ENCODE measurements at regions not wholly inside any gene's neighbourhood (a gene's known extent, or its start where the extent isn't known, plus 50 kb on each side); places are given as distances from the start of the nearest gene placed in this dataset.

DNA sequence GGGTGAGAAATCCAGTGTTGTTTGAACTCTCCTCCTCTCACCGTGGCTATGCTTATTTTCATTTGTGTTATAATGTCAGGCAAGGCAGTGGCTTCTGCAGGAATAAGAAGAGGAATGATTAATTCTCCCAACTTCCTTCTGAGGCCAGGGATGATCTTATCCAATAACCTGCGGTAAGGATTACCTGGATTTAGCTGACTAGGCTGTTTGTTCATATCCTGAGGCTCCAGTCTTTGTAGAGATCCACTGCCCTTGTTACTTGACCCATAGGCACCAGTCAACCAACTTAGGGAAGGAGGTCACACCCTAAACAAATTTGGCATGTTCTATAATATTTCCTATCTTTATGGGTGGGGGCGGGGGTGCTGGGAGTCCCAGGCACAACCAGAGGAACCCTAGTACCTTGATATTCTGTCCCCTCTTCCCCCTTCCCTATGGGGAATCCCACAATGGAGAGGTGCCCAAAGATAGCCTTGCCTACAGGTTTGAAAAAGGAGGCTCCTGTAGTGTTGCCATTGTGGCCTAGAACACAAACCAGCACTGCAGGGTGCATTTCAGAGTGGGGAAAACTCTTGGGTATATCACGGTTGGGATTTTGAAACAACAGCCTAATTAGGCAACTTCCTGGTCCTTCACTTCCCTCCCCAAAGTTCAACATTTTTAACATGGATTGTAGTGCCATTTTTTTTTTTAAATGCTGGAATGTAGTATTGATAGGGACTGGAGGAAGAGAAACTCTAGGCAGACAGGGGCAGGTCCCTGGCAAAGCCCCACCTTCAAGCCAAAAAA lies 977.5 kb upstream of the SPRY2 start:
- peak; percentile 56 for TF ChIP-seq MAFK (IDR thresholded peaks at IDR 0.05; ENCODE audit: partially characterized antibody)
- TF ChIP-seq FOSL2 (IDR thresholded peaks at IDR 0.05): no peak
- no peak for TF ChIP-seq FOSL2 (CRISPR knock-in tag; IDR thresholded peaks at IDR 0.05)
- WGBS (ENCODE audit: missing lambda C conversion rate): 18% methylated on average over 4 of the region's 4 CpGs
- Histone ChIP-seq H3K9me3 (no peaks in the 10 kb centered on the region), H3K4me2 (no peak overlapping the region), H3K4me3 (no peak overlapping the region), H3K27ac (no peak overlapping the region), H3K4me1 (no peaks in the 10 kb centered on the region)
- CTCF ChIA-PET: interaction anchor here (0.7 kb wide), 1 partner anchor 1134 kb away, joined by 3 read pairs; no protein-coding TSS in a partner anchor
- POLR2A ChIA-PET: no interaction called here
- FAIRE-seq (no peak), ATAC-seq (no peak), DNase-seq (ENCODE audit: low read depth in 1 of 2, low spot score in 1 of 2) (no peak)

DNA sequence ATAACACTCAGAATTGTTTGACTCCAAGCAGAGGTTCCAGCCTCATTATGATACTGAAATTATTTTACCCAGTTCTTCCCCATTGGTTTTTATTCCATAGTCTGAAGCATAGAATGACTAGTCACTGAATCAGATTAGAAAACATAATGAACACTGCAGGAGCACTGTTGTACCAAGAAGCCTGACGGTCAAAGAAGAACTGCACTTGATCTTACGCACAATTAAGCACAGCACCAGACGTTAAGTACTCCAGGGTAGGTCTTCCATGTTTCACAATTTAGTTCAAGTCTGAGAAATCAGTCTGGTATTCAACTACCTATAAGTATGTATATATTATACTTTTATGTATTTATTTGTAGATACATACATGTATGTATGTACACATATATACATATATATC lies 973.5 kb upstream of the SPRY2 start:
- POLR2A ChIA-PET: no interaction called here
- no peak overlapping the region for H3K4me2 ChIP-seq
- WGBS (ENCODE audit: missing lambda C conversion rate): 47% methylated on average over 3 of the region's 3 CpGs
- H3K9me3 ChIP-seq: no peaks in the 10 kb centered on the region
- ATAC-seq (no peak), DNase-seq (ENCODE audit: low read depth in 1 of 2, low spot score in 1 of 2) (no peak), FAIRE-seq (no peak)
- H3K4me1 ChIP-seq: no peaks in the 10 kb centered on the region
- TF ChIP-seq NPAS2 (CRISPR knock-in tag; IDR thresholded peaks at IDR 0.05; ENCODE audit: borderline replicate concordance) (no peak), ZFP36 (IDR thresholded peaks at IDR 0.05; ENCODE audit: borderline replicate concordance, partially characterized antibody) (no peak), TFCP2L1 (CRISPR knock-in tag; IDR thresholded peaks at IDR 0.05) (no peak), RAD21 (conservative IDR thresholded peaks at IDR 0.05 in 1 of 2, IDR thresholded peaks at IDR 0.05 in 1 of 2) (no peak), HOXB5 (CRISPR knock-in tag; IDR thresholded peaks at IDR 0.05) (no peak), RCOR1 (IDR thresholded peaks at IDR 0.05; ENCODE audit: low read depth, low read length) (no peak), TP53 (CRISPR knock-in tag; IDR thresholded peaks at IDR 0.05) (no peak), CBX8 (IDR thresholded peaks at IDR 0.05) (no peak), FOSL2 (IDR thresholded peaks at IDR 0.05) (no peak), FOSL2 (CRISPR knock-in tag; IDR thresholded peaks at IDR 0.05) (no peak), CHD2 (IDR thresholded peaks at IDR 0.05; ENCODE audit: low read length, partially characterized antibody) (no peak), CHD4 (IDR thresholded peaks at IDR 0.05; ENCODE audit: borderline replicate concordance) (no peak)
- TF ChIP-seq, protein P1, sequence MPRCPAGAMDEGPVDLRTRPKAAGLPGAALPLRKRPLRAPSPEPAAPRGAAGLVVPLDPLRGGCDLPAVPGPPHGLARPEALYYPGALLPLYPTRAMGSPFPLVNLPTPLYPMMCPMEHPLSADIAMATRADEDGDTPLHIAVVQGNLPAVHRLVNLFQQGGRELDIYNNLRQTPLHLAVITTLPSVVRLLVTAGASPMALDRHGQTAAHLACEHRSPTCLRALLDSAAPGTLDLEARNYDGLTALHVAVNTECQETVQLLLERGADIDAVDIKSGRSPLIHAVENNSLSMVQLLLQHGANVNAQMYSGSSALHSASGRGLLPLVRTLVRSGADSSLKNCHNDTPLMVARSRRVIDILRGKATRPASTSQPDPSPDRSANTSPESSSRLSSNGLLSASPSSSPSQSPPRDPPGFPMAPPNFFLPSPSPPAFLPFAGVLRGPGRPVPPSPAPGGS (IDR thresholded peaks at IDR 0.05): no peak
- TF ChIP-seq, protein P2, sequence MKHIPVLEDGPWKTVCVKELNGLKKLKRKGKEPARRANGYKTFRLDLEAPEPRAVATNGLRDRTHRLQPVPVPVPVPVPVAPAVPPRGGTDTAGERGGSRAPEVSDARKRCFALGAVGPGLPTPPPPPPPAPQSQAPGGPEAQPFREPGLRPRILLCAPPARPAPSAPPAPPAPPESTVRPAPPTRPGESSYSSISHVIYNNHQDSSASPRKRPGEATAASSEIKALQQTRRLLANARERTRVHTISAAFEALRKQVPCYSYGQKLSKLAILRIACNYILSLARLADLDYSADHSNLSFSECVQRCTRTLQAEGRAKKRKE (CRISPR knock-in tag; IDR thresholded peaks at IDR 0.05; ENCODE audit: low read depth): no peak
- TF ChIP-seq, protein P3, sequence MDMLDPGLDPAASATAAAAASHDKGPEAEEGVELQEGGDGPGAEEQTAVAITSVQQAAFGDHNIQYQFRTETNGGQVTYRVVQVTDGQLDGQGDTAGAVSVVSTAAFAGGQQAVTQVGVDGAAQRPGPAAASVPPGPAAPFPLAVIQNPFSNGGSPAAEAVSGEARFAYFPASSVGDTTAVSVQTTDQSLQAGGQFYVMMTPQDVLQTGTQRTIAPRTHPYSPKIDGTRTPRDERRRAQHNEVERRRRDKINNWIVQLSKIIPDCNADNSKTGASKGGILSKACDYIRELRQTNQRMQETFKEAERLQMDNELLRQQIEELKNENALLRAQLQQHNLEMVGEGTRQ (IDR thresholded peaks at IDR 0.05): no peak
- CTCF ChIA-PET: no interaction called here
- no peak overlapping the region for H3K4me3 ChIP-seq
- H3K27ac ChIP-seq: no peak overlapping the region

DNA sequence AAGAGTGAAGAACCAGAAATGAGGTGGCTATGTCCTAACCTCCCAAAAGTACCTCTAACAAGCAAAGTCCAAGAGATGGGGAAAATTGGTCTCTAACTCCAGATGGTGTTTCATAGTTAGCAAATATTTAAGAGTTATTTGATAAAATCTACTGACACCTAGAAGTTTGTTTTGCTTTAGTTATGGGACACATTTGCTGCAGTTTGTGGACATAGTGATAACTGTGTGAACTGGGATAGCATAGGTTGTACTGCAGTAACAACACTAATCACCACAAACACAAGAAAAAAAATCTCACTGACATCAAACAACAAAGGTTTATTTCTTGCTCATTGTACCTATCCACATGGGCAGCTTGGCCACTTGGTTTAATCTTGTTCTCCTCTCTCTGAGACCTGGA lies 965.0 kb upstream of the SPRY2 start:
- DNase-seq (ENCODE audit: low read depth in 1 of 2, low spot score in 1 of 2) (no peak), ATAC-seq (no peak), FAIRE-seq (no peak)
- POLR2A ChIA-PET: no interaction called here
- CTCF ChIA-PET: no interaction called here
- TF ChIP-seq FOSB (CRISPR knock-in tag; IDR thresholded peaks at IDR 0.05) (no peak), FOSL2 (IDR thresholded peaks at IDR 0.05) (no peak), FOSL2 (CRISPR knock-in tag; IDR thresholded peaks at IDR 0.05) (no peak)
- TF ChIP-seq, protein P4, sequence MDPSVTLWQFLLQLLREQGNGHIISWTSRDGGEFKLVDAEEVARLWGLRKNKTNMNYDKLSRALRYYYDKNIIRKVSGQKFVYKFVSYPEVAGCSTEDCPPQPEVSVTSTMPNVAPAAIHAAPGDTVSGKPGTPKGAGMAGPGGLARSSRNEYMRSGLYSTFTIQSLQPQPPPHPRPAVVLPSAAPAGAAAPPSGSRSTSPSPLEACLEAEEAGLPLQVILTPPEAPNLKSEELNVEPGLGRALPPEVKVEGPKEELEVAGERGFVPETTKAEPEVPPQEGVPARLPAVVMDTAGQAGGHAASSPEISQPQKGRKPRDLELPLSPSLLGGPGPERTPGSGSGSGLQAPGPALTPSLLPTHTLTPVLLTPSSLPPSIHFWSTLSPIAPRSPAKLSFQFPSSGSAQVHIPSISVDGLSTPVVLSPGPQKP (IDR thresholded peaks at IDR 0.05; ENCODE audit: low read depth, low read length): no peak
- TF ChIP-seq, protein P5, sequence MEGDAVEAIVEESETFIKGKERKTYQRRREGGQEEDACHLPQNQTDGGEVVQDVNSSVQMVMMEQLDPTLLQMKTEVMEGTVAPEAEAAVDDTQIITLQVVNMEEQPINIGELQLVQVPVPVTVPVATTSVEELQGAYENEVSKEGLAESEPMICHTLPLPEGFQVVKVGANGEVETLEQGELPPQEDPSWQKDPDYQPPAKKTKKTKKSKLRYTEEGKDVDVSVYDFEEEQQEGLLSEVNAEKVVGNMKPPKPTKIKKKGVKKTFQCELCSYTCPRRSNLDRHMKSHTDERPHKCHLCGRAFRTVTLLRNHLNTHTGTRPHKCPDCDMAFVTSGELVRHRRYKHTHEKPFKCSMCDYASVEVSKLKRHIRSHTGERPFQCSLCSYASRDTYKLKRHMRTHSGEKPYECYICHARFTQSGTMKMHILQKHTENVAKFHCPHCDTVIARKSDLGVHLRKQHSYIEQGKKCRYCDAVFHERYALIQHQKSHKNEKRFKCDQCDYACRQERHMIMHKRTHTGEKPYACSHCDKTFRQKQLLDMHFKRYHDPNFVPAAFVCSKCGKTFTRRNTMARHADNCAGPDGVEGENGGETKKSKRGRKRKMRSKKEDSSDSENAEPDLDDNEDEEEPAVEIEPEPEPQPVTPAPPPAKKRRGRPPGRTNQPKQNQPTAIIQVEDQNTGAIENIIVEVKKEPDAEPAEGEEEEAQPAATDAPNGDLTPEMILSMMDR (IDR thresholded peaks at IDR 0.05): no peak
- H3K4me3 ChIP-seq: no peak overlapping the region
- H3K4me2 ChIP-seq: no peak overlapping the region
- no peak overlapping the region for H3K27ac ChIP-seq
- no peaks in the 10 kb centered on the region for H3K9me3 ChIP-seq
- no peaks in the 10 kb centered on the region for H3K4me1 ChIP-seq

All from A549 (cell line).